Esophagus squamous epithelium (tissue), 5 donors: ENCODE measurements at regions not wholly inside any gene's neighbourhood (a gene's known extent, or its start where the extent isn't known, plus 50 kb on each side); places are given as distances from the start of the nearest gene placed in this dataset.

ENCODE experiments used
- DNase-seq: peaks from one replicate; lab custom pipeline; 2025; lab: John Stamatoyannopoulos, UW
- H3K27ac ChIP-seq, 4 donors: fragments of 200-600 bp; sonication (generic); one replicate each; pipeline ENCODE4 v1.5.1; 2016 to 2019; ENCODE audit warnings: mild to moderate bottlenecking in 1 of 4
- H3K27me3 ChIP-seq, 4 donors: fragments of 200-600 bp; sonication (generic); 1 replicate in 3 of 4; 2 replicates in 1 of 4; pipeline versions ENCODE4 v1.5.1 to v1.6.0; 2017 to 2021; ENCODE audit warnings: antibody characterized with exemption in 1 of 4
- H3K36me3 ChIP-seq, 3 donors: fragments of 200-600 bp; sonication (generic); one replicate each; pipeline ENCODE4 v1.5.1; 2016 to 2019
- H3K4me1 ChIP-seq, 3 donors: fragments of 200-600 bp; sonication (generic); one replicate each; pipeline ENCODE4 v1.5.1; 2017 to 2019
- H3K4me3 ChIP-seq, 4 donors: fragments of 200-600 bp; sonication (generic); 1 replicate in 3 of 4; 2 replicates in 1 of 4; pipeline ENCODE4 v1.5.1; 2016 to 2019; ENCODE audit warnings: mild to moderate bottlenecking in 2 of 4, moderate library complexity in 1 of 4
- H3K9me3 ChIP-seq, 3 donors: fragments of 200-600 bp; sonication (generic); one replicate each; pipeline ENCODE4 v1.5.1; 2016 to 2019
- POLR2A ChIP-seq, 4 donors: fragments of 450-650 bp; IDR thresholded peaks; one replicate each; pipeline ENCODE4 v1.6.1; 2017; ENCODE audit warnings: antibody characterized with exemption in 4 of 4, mild to moderate bottlenecking in 4 of 4, moderate library complexity in 3 of 4
- WGBS, 2 donors: methylation state at CpG; one replicate each; pipeline ENCODE4 v1.1.5; 2018; 5-methylcytosine and 5-hydroxymethylcytosine counted together
- intact Hi-C: fragments of 100-400 bp; cut with DNase I; formaldehyde crosslinking; loops from one replicate; pipeline ENCODE4 v1.15.0; 2022
- TF ChIP-seq, protein P1 (sequence below), 6 experiments: fragments of 450-650 bp in 4 of 6; fragments of 200-600 bp in 2 of 6; sonication (generic) in 2 of 6; IDR thresholded peaks; one replicate each; pipeline ENCODE4 v1.5.1; 2016 to 2019; ENCODE audit warnings: antibody characterized with exemption in 6 of 6, mild to moderate bottlenecking in 4 of 6, moderate library complexity in 4 of 6
- donor health status: DM: yes; HTN: yes; CAD: no.

DNA sequence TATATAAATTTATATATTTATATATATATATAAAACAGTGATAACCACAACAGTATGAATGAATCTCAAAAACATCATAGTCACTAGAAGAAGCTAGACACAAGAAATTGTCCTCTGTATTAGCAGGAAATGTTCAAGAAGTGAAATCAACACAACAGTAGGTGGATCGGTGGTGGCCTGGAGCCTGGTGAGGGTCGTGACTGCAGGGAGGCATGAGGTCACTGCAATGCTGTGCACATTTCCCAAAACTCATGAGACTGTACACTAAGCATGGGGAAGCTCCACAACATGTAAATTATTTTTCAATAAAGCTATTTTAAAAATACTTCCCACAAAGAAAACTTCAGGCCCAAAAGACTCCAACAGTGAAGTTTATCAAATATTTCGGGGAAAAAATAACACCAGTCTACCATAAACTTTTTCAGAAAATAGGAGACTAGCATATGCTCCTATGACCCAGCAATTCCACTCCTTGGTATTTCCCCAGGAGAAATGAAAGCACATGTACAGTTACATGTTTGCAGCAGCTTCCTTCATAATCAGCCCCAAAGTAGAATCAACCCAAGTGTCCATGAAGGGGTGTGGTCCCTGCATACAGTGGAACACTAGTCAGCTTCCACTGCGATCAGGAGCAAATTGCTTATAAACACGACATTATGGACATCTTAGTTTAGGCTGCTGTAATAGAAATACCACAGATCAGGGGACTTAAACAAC, 144.2 kb downstream of the TBXT start:
- Histone ChIP-seq H3K36me3 (no peaks in the 10 kb centered on the region), H3K4me1 (no peaks in the 10 kb centered on the region), H3K27me3 (no peaks in the 10 kb centered on the region), H3K4me3 (no peak overlapping the region), H3K27ac (no peak overlapping the region), H3K9me3 (no peaks in the 10 kb centered on the region)
- DNase-seq, result no peak
- intact Hi-C loops, result no loop called here
- WGBS, 2 donors, result 76 to 88% methylated on average over 5 of the region's 5 CpGs
- TF ChIP-seq, protein P1, sequence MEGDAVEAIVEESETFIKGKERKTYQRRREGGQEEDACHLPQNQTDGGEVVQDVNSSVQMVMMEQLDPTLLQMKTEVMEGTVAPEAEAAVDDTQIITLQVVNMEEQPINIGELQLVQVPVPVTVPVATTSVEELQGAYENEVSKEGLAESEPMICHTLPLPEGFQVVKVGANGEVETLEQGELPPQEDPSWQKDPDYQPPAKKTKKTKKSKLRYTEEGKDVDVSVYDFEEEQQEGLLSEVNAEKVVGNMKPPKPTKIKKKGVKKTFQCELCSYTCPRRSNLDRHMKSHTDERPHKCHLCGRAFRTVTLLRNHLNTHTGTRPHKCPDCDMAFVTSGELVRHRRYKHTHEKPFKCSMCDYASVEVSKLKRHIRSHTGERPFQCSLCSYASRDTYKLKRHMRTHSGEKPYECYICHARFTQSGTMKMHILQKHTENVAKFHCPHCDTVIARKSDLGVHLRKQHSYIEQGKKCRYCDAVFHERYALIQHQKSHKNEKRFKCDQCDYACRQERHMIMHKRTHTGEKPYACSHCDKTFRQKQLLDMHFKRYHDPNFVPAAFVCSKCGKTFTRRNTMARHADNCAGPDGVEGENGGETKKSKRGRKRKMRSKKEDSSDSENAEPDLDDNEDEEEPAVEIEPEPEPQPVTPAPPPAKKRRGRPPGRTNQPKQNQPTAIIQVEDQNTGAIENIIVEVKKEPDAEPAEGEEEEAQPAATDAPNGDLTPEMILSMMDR (IDR thresholded peaks at IDR 0.05), result no peak
- no peak for TF ChIP-seq POLR2A (IDR thresholded peaks at IDR 0.05)

- H3K9me3 ChIP-seq, result no peaks in the 10 kb centered on the region
- no peaks in the 10 kb centered on the region for H3K27me3 ChIP-seq
- TF ChIP-seq, protein P1 (IDR thresholded peaks at IDR 0.05), result no peak
- no peak for TF ChIP-seq POLR2A (IDR thresholded peaks at IDR 0.05)
- H3K4me1 ChIP-seq, result no peaks in the 10 kb centered on the region
- no peak for DNase-seq
- no peak overlapping the region for H3K4me3 ChIP-seq
- H3K36me3 ChIP-seq, result no peaks in the 10 kb centered on the region
- 70 to 80% methylated on average over 3 of the region's 3 CpGs for WGBS, 2 donors
- H3K27ac ChIP-seq, result no peak overlapping the region
- intact Hi-C loops, result no loop called here
These were observed 146.2 kb downstream of the TBXT start for GRCh38 chr6:166021429-166021828.

GRCh38 chr6:166019214-166019613, 148.4 kb downstream of the TBXT start:
- Histone ChIP-seq H3K9me3 (no peaks in the 10 kb centered on the region), H3K4me3 (no peak overlapping the region), H3K4me1 (no peaks in the 10 kb centered on the region), H3K27me3 (no peaks in the 10 kb centered on the region), H3K36me3 (no peaks in the 10 kb centered on the region), H3K27ac (no peak overlapping the region)
- intact Hi-C loops, result no loop called here
- TF ChIP-seq, protein P1 (IDR thresholded peaks at IDR 0.05), result no peak
- TF ChIP-seq POLR2A (IDR thresholded peaks at IDR 0.05), result no peak
- no peak for DNase-seq
- 58 to 60% methylated on average over 4 to 5 of the region's 6 CpGs for WGBS, 2 donors

- intact Hi-C loops, result no loop called here
- Histone ChIP-seq H3K9me3 (no peaks in the 10 kb centered on the region), H3K4me3 (no peak overlapping the region), H3K27ac (no peak overlapping the region), H3K4me1 (no peaks in the 10 kb centered on the region), H3K27me3 (peaks cover 0 to under 1% (median 0%) of the 10 kb centered on the region in 4 donors), H3K36me3 (no peaks in the 10 kb centered on the region)
- DNase-seq, result no peak
- 45 to 58% methylated on average over 1 of the region's 1 CpG for WGBS, 2 donors
- TF ChIP-seq, protein P1 (IDR thresholded peaks at IDR 0.05), result no peak
- no peak for TF ChIP-seq POLR2A (IDR thresholded peaks at IDR 0.05)
These were observed 150.5 kb downstream of the TBXT start for GRCh38 chr6:166017032-166017635.

GRCh38 chr6:166014966-166015365, 152.7 kb downstream of the TBXT start:
- no peak overlapping the region for H3K4me3 ChIP-seq
- H3K4me1 ChIP-seq, result no peaks in the 10 kb centered on the region
- H3K27ac ChIP-seq, result no peak overlapping the region
- TF ChIP-seq, protein P1 (IDR thresholded peaks at IDR 0.05), result no peak
- no peak for TF ChIP-seq POLR2A (IDR thresholded peaks at IDR 0.05)
- WGBS, 2 donors, result 40 to 61% methylated on average over 5 of the region's 5 CpGs
- intact Hi-C loops, result no loop called here
- H3K36me3 ChIP-seq, result no peaks in the 10 kb centered on the region
- no peak for DNase-seq
- H3K27me3 ChIP-seq, result peaks cover 0 to 22% (median 0%) of the 10 kb centered on the region in 4 donors
- H3K9me3 ChIP-seq, result no peaks in the 10 kb centered on the region
